ENCODE measurements at regions not wholly inside any gene's neighbourhood (a gene's known extent, or its start where the extent isn't known, plus 50 kb on each side); places are given as distances from the start of the nearest gene placed in this dataset.

- H3K27me3 Mint-ChIP-seq, result no peaks in the 10 kb centered on the region
- DNase-seq, result no peak
- no peaks in the 10 kb centered on the region for H3K9me3 ChIP-seq (ENCODE audit: control insufficient read depth, low read length, poor library complexity, severe bottlenecking)
- H3K36me3 Mint-ChIP-seq (ENCODE audit: low read depth), result no peaks in the 10 kb centered on the region
- no peaks in the 10 kb centered on the region for H3K4me1 Mint-ChIP-seq
- no peak overlapping the region for H3K4me3 Mint-ChIP-seq
- ATAC-seq, result no peak
- H3K27ac Mint-ChIP-seq, result no peak overlapping the region
Observed at GRCh38 chr5:18181575-18181974, 547.3 kb downstream of the TAF11L14 start.

GRCh38 chr5:18195910-18196309 is 561.6 kb downstream of the TAF11L14 start:
- Mint-ChIP-seq H3K27ac (no peak overlapping the region), H3K4me1 (no peaks in the 10 kb centered on the region), H3K36me3 (ENCODE audit: low read depth) (no peaks in the 10 kb centered on the region), H3K4me3 (no peak overlapping the region), H3K27me3 (no peaks in the 10 kb centered on the region)
- H3K9me3 ChIP-seq (ENCODE audit: control insufficient read depth, low read length, poor library complexity, severe bottlenecking), result peaks cover 2% of the 10 kb centered on the region
- DNase-seq, result no peak
- ATAC-seq, result no peak

- Mint-ChIP-seq H3K36me3 (ENCODE audit: low read depth) (no peaks in the 10 kb centered on the region), H3K4me3 (no peak overlapping the region), H3K4me1 (no peaks in the 10 kb centered on the region), H3K27ac (no peak overlapping the region), H3K27me3 (no peaks in the 10 kb centered on the region)
- H3K9me3 ChIP-seq (ENCODE audit: control insufficient read depth, low read length, poor library complexity, severe bottlenecking), result peaks cover 2% of the 10 kb centered on the region
- ATAC-seq, result no peak
- DNase-seq, result no peak
Observed at GRCh38 chr5:18197734-18198133, 563.5 kb downstream of the TAF11L14 start.

GRCh38 chr5:18202164-18202563 is 567.9 kb downstream of the TAF11L14 start:
- no peaks in the 10 kb centered on the region for H3K27me3 Mint-ChIP-seq
- no peaks in the 10 kb centered on the region for H3K4me1 Mint-ChIP-seq
- ATAC-seq (no peak), DNase-seq (no peak)
- H3K9me3 ChIP-seq (ENCODE audit: control insufficient read depth, low read length, poor library complexity, severe bottlenecking), result peaks cover 2% of the 10 kb centered on the region
- no peak overlapping the region for H3K4me3 Mint-ChIP-seq
- H3K36me3 Mint-ChIP-seq (ENCODE audit: low read depth), result no peaks in the 10 kb centered on the region
- H3K27ac Mint-ChIP-seq, result no peak overlapping the region

GRCh38 chr5:18203296-18203695 is 569.0 kb downstream of the TAF11L14 start:
- no peak for ATAC-seq
- no peak overlapping the region for H3K4me3 Mint-ChIP-seq
- H3K9me3 ChIP-seq (ENCODE audit: control insufficient read depth, low read length, poor library complexity, severe bottlenecking), result peaks cover under 1% of the 10 kb centered on the region
- no peaks in the 10 kb centered on the region for H3K27me3 Mint-ChIP-seq
- no peak for DNase-seq
- no peaks in the 10 kb centered on the region for H3K36me3 Mint-ChIP-seq (ENCODE audit: low read depth)
- no peak overlapping the region for H3K27ac Mint-ChIP-seq
- no peaks in the 10 kb centered on the region for H3K4me1 Mint-ChIP-seq

GRCh38 chr5:18213666-18214065 is 579.4 kb downstream of the TAF11L14 start:
- no peak overlapping the region for H3K27ac Mint-ChIP-seq
- ATAC-seq, result no peak
- no peaks in the 10 kb centered on the region for H3K9me3 ChIP-seq (ENCODE audit: control insufficient read depth, low read length, poor library complexity, severe bottlenecking)
- no peaks in the 10 kb centered on the region for H3K36me3 Mint-ChIP-seq (ENCODE audit: low read depth)
- H3K4me3 Mint-ChIP-seq, result no peak overlapping the region
- no peaks in the 10 kb centered on the region for H3K27me3 Mint-ChIP-seq
- no peaks in the 10 kb centered on the region for H3K4me1 Mint-ChIP-seq
- no peak for DNase-seq

- H3K4me1 Mint-ChIP-seq, result no peaks in the 10 kb centered on the region
- no peak overlapping the region for H3K27ac Mint-ChIP-seq
- H3K4me3 Mint-ChIP-seq, result no peak overlapping the region
- ATAC-seq, result no peak
- DNase-seq, result no peak
- H3K36me3 Mint-ChIP-seq (ENCODE audit: low read depth), result no peaks in the 10 kb centered on the region
- no peaks in the 10 kb centered on the region for H3K27me3 Mint-ChIP-seq
- no peaks in the 10 kb centered on the region for H3K9me3 ChIP-seq (ENCODE audit: control insufficient read depth, low read length, poor library complexity, severe bottlenecking)
Observed at GRCh38 chr5:18216016-18216415, 581.8 kb downstream of the TAF11L14 start.

- no peaks in the 10 kb centered on the region for H3K36me3 Mint-ChIP-seq (ENCODE audit: low read depth)
- no peaks in the 10 kb centered on the region for H3K9me3 ChIP-seq (ENCODE audit: control insufficient read depth, low read length, poor library complexity, severe bottlenecking)
- no peak overlapping the region for H3K27ac Mint-ChIP-seq
- no peaks in the 10 kb centered on the region for H3K4me1 Mint-ChIP-seq
- ATAC-seq, result no peak
- no peaks in the 10 kb centered on the region for H3K27me3 Mint-ChIP-seq
- no peak overlapping the region for H3K4me3 Mint-ChIP-seq
- no peak for DNase-seq
Observed at GRCh38 chr5:18216729-18217128, 582.5 kb downstream of the TAF11L14 start.

- Mint-ChIP-seq H3K4me1 (no peaks in the 10 kb centered on the region), H3K27ac (no peak overlapping the region), H3K4me3 (no peak overlapping the region), H3K36me3 (ENCODE audit: low read depth) (no peaks in the 10 kb centered on the region), H3K27me3 (no peaks in the 10 kb centered on the region)
- no peaks in the 10 kb centered on the region for H3K9me3 ChIP-seq (ENCODE audit: control insufficient read depth, low read length, poor library complexity, severe bottlenecking)
- no peak for ATAC-seq
- DNase-seq, result no peak
Observed at GRCh38 chr5:18219241-18219640, 585.0 kb downstream of the TAF11L14 start.

- H3K4me3 Mint-ChIP-seq, result no peak overlapping the region
- no peak for DNase-seq
- no peaks in the 10 kb centered on the region for H3K9me3 ChIP-seq (ENCODE audit: control insufficient read depth, low read length, poor library complexity, severe bottlenecking)
- no peak for ATAC-seq
- no peaks in the 10 kb centered on the region for H3K27me3 Mint-ChIP-seq
- H3K36me3 Mint-ChIP-seq (ENCODE audit: low read depth), result no peaks in the 10 kb centered on the region
- H3K4me1 Mint-ChIP-seq, result no peaks in the 10 kb centered on the region
- no peak overlapping the region for H3K27ac Mint-ChIP-seq
Observed at GRCh38 chr5:18220631-18221030, 586.4 kb downstream of the TAF11L14 start.

- ATAC-seq (no peak), DNase-seq (no peak)
- no peaks in the 10 kb centered on the region for H3K27me3 Mint-ChIP-seq
- no peaks in the 10 kb centered on the region for H3K4me1 Mint-ChIP-seq
- no peaks in the 10 kb centered on the region for H3K36me3 Mint-ChIP-seq (ENCODE audit: low read depth)
- H3K27ac Mint-ChIP-seq, result no peak overlapping the region
- H3K9me3 ChIP-seq (ENCODE audit: control insufficient read depth, low read length, poor library complexity, severe bottlenecking), result no peaks in the 10 kb centered on the region
- no peak overlapping the region for H3K4me3 Mint-ChIP-seq
Observed at GRCh38 chr5:18236386-18236785, 602.1 kb downstream of the TAF11L14 start.

GRCh38 chr5:18238321-18238720 is 604.1 kb downstream of the TAF11L14 start:
- ATAC-seq (no peak), DNase-seq (no peak)
- Mint-ChIP-seq H3K4me3 (no peak overlapping the region), H3K27me3 (no peaks in the 10 kb centered on the region), H3K4me1 (no peaks in the 10 kb centered on the region), H3K36me3 (ENCODE audit: low read depth) (no peaks in the 10 kb centered on the region), H3K27ac (no peak overlapping the region)
- H3K9me3 ChIP-seq (ENCODE audit: control insufficient read depth, low read length, poor library complexity, severe bottlenecking), result no peaks in the 10 kb centered on the region

GRCh38 chr5:18240971-18241370 is 606.7 kb downstream of the TAF11L14 start:
- no peak overlapping the region for H3K27ac Mint-ChIP-seq
- ATAC-seq, result no peak

GRCh38 chr5:18243846-18244245 is 609.6 kb downstream of the TAF11L14 start:
- Mint-ChIP-seq H3K4me3 (no peak overlapping the region), H3K27me3 (no peaks in the 10 kb centered on the region), H3K36me3 (ENCODE audit: low read depth) (no peaks in the 10 kb centered on the region), H3K27ac (no peak overlapping the region), H3K4me1 (no peaks in the 10 kb centered on the region)
- ATAC-seq (no peak), DNase-seq (no peak)
- H3K9me3 ChIP-seq (ENCODE audit: control insufficient read depth, low read length, poor library complexity, severe bottlenecking), result no peaks in the 10 kb centered on the region

More at GRCh38 chr5:18240971-18241370, 606.7 kb downstream of the TAF11L14 start:
- H3K4me3 Mint-ChIP-seq, result no peak overlapping the region
- DNase-seq, result no peak
- H3K27me3 Mint-ChIP-seq, result no peaks in the 10 kb centered on the region
- no peaks in the 10 kb centered on the region for H3K36me3 Mint-ChIP-seq (ENCODE audit: low read depth)
- H3K9me3 ChIP-seq (ENCODE audit: control insufficient read depth, low read length, poor library complexity, severe bottlenecking), result no peaks in the 10 kb centered on the region
- no peaks in the 10 kb centered on the region for H3K4me1 Mint-ChIP-seq

GRCh38 chr5:18244309-18244708 is 610.0 kb downstream of the TAF11L14 start:
- H3K9me3 ChIP-seq (ENCODE audit: control insufficient read depth, low read length, poor library complexity, severe bottlenecking), result no peaks in the 10 kb centered on the region
- DNase-seq (no peak), ATAC-seq (no peak)
- H3K36me3 Mint-ChIP-seq (ENCODE audit: low read depth), result no peaks in the 10 kb centered on the region
- no peak overlapping the region for H3K27ac Mint-ChIP-seq
- no peak overlapping the region for H3K4me3 Mint-ChIP-seq
- H3K27me3 Mint-ChIP-seq, result no peaks in the 10 kb centered on the region
- H3K4me1 Mint-ChIP-seq, result no peaks in the 10 kb centered on the region

All from T-helper 17 cell (primary cell).